ENCODE measurements at regions not wholly inside any gene's neighbourhood (a gene's known extent, or its start where the extent isn't known, plus 50 kb on each side); places are given as distances from the start of the nearest gene placed in this dataset.

- Mint-ChIP-seq H3K9me3 (ENCODE audit: unreplicated experiment) (peaks cover 44% of the 10 kb centered on the region), H3K36me3 (ENCODE audit: unreplicated experiment) (no peaks in the 10 kb centered on the region), H3K4me1 (ENCODE audit: unreplicated experiment) (no peaks in the 10 kb centered on the region), H3K27me3 (ENCODE audit: unreplicated experiment) (no peaks in the 10 kb centered on the region), H3K27ac (ENCODE audit: unreplicated experiment) (no peak overlapping the region), H3K4me3 (ENCODE audit: unreplicated experiment) (no peak overlapping the region)
- peak; percentile 76 for DNase-seq (ENCODE audit: extremely low spot score, unreplicated experiment)
- TF ChIP-seq CTCF (IDR thresholded peaks at IDR 0.05): no peak
Measured at GRCh38 chr10:131496351-131497052, 185.0 kb upstream of the TCERG1L start.

DNA sequence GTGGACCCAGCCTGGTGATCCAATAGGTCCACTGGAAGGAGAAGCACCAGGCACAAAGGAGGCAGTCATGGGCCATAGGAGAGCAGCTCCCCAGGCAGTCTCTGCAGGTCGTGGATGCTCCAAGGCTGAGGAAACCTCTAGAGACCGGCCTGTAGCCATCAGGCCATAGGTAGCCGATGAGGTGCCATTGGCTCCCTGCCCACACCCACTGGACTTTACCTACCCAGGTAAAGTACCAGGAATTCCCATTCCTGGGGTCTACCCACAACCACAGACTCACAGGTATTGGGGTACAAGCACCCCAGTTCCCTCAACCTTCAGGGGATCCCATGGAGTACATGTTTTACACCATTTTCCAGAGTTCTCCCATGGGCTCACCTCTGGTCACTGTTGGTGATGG, 188.0 kb upstream of the TCERG1L start:
- DNase-seq (ENCODE audit: extremely low spot score, unreplicated experiment): no peak

GRCh38 chr10:131500181-131500580, 188.7 kb upstream of the TCERG1L start:
- no peak overlapping the region for H3K27ac Mint-ChIP-seq (ENCODE audit: unreplicated experiment)
- H3K4me1 Mint-ChIP-seq (ENCODE audit: unreplicated experiment): no peaks in the 10 kb centered on the region
- H3K36me3 Mint-ChIP-seq (ENCODE audit: unreplicated experiment): no peaks in the 10 kb centered on the region
- H3K27me3 Mint-ChIP-seq (ENCODE audit: unreplicated experiment): no peaks in the 10 kb centered on the region
- no peak overlapping the region for H3K4me3 Mint-ChIP-seq (ENCODE audit: unreplicated experiment)
- no peak for DNase-seq (ENCODE audit: extremely low spot score, unreplicated experiment)
- H3K9me3 Mint-ChIP-seq (ENCODE audit: unreplicated experiment): peaks cover 41% of the 10 kb centered on the region
- no peak for TF ChIP-seq CTCF (IDR thresholded peaks at IDR 0.05)

More for the DNA sequence above, 188.0 kb upstream of the TCERG1L start:
- Mint-ChIP-seq H3K4me1 (ENCODE audit: unreplicated experiment) (no peaks in the 10 kb centered on the region), H3K27ac (ENCODE audit: unreplicated experiment) (no peak overlapping the region), H3K36me3 (ENCODE audit: unreplicated experiment) (no peaks in the 10 kb centered on the region), H3K4me3 (ENCODE audit: unreplicated experiment) (no peak overlapping the region), H3K9me3 (ENCODE audit: unreplicated experiment) (peaks cover 44% of the 10 kb centered on the region), H3K27me3 (ENCODE audit: unreplicated experiment) (no peaks in the 10 kb centered on the region)
- TF ChIP-seq CTCF (IDR thresholded peaks at IDR 0.05): no peak

GRCh38 chr10:131500892-131501291, 189.4 kb upstream of the TCERG1L start:
- Mint-ChIP-seq H3K36me3 (ENCODE audit: unreplicated experiment) (no peaks in the 10 kb centered on the region), H3K27ac (ENCODE audit: unreplicated experiment) (no peak overlapping the region), H3K9me3 (ENCODE audit: unreplicated experiment) (peaks cover 41% of the 10 kb centered on the region), H3K4me1 (ENCODE audit: unreplicated experiment) (no peaks in the 10 kb centered on the region), H3K4me3 (ENCODE audit: unreplicated experiment) (no peak overlapping the region), H3K27me3 (ENCODE audit: unreplicated experiment) (no peaks in the 10 kb centered on the region)
- no peak for TF ChIP-seq CTCF (IDR thresholded peaks at IDR 0.05)
- no peak for DNase-seq (ENCODE audit: extremely low spot score, unreplicated experiment)

GRCh38 chr10:131503992-131504391, 192.5 kb upstream of the TCERG1L start:
- Mint-ChIP-seq H3K4me1 (ENCODE audit: unreplicated experiment) (no peaks in the 10 kb centered on the region), H3K36me3 (ENCODE audit: unreplicated experiment) (no peaks in the 10 kb centered on the region), H3K4me3 (ENCODE audit: unreplicated experiment) (no peak overlapping the region), H3K27me3 (ENCODE audit: unreplicated experiment) (no peaks in the 10 kb centered on the region), H3K9me3 (ENCODE audit: unreplicated experiment) (peaks cover 27% of the 10 kb centered on the region), H3K27ac (ENCODE audit: unreplicated experiment) (no peak overlapping the region)
- DNase-seq (ENCODE audit: extremely low spot score, unreplicated experiment): no peak
- no peak for TF ChIP-seq CTCF (IDR thresholded peaks at IDR 0.05)

All from osteocyte (in vitro differentiated cells).